ENCODE measurements at regions not wholly inside any gene's neighbourhood (a gene's known extent, or its start where the extent isn't known, plus 50 kb on each side); places are given as distances from the start of the nearest gene placed in this dataset.
"Not testable (repeated sequence)": the region's sequence is repeated elsewhere in the genome, so short reads cannot be mapped to it uniquely, and the experiment has no call there.

DNA sequence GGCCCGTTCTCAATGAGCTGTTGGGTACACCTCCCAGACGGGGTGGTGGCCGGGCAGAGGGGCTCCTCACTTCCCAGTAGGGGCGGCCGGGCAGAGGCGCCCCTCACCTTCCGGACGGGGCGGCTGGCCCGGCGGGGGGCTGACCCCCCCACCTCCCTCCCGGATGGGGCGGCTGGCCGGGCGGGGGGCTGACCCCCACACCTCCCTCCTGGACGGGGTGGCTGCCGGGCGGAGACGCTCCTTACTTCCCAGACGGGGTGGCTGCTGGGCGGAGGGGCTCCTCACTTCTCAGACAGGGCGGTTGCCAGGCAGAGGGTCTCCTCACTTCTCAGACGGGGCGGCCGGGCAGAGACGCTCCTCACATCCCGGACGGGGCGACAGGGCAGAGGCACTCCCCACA is 644.7 kb upstream of the KCNMB2 start:
- not testable (repeated sequence) for TF ChIP-seq CTCF, POLR2A (IDR thresholded peaks at IDR 0.05)

Data from testis (tissue), 2 donors.